RCC 7860 (cell line): ENCODE measurements at regions not wholly inside any gene's neighbourhood (a gene's known extent, or its start where the extent isn't known, plus 50 kb on each side); places are given as distances from the start of the nearest gene placed in this dataset.

ENCODE experiments used
- DNase-seq: peaks from one replicate; pipeline ENCODE4 v3.0.0-alpha.2; 2015; ENCODE audit warnings: low spot score
- FAIRE-seq: peaks from 2 replicates; lab custom pipeline; 2012; peaks lifted over from hg19 to GRCh38; lab: Jason Lieb, UNC

DNA sequence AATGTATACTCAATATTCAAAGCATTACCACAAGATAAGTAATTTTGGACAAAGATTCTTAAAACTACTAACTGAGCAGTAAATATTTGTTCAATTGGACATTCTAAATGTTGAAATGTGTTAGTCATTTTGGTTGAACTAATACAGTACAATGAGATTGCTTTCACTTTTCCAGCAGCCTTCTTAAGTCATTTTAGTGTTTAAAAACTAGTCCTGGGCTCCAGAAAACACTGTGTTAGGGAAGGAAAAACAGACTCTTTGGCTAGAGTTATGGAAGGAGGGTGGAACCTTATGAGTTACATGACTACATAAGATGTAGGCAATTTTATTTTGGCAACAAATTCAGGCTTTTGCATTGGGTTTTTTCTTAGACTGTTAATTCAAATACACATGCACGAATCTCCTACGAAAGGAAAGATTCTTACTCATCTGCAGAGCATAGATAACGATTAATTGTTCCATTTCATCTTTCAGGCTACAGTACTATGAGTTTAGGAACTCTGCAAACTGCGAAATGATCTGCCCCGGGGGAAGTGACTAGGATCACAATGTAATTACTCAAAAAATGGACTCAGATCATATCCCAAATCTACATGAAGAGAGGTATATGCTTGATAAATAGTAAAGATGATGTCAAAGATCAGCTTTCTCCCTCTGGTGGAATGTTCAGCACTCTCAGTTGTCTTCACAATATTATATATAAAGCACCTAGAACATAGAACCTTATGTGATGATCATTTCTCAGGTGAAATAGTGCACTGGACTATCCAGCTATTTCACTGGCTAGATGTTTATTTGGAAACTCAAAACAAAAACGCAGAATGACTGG lies 492.8 kb upstream of the MDFIC2 start:
- DNase-seq (peak; percentile 15), FAIRE-seq (no peak)

DNA sequence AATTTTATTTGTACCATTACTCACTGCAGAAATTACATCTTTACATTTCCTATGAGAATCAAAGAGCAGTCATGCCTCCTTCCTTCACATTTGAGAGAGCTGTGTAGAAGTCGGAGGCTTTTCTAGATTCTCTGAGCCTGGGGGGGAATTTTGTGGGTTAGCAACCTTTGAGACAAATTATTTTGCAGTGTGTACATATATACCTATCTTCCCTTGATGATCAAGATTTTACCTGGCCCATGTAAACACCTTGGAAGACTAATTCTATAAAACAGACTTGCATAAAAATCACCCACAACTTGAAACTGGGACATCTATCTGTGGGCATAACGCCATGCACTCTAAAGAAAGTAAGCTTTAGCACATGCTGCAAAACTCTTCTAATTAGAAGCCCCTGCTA lies 491.5 kb upstream of the MDFIC2 start:
- FAIRE-seq (no peak), DNase-seq (no peak)

DNA sequence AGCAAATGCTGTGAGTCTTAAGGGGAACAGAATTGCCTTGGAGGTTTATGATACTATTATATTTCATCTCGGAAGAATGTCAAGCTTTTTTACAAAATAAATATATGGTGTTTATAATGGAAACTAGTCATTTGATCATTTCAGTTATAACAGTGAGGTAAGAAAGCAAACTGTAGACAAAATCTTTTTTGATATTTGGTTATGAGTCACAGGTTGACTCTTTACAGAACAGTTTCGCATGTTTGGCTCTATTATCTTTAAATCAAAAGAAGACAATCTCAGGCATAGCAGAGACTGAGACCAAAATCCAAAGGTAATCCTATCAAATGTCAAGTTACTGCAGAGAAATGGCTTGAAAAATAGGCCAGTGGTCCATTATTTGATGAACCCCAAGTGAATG lies 490.9 kb upstream of the MDFIC2 start:
- DNase-seq (no peak), FAIRE-seq (no peak)

DNA sequence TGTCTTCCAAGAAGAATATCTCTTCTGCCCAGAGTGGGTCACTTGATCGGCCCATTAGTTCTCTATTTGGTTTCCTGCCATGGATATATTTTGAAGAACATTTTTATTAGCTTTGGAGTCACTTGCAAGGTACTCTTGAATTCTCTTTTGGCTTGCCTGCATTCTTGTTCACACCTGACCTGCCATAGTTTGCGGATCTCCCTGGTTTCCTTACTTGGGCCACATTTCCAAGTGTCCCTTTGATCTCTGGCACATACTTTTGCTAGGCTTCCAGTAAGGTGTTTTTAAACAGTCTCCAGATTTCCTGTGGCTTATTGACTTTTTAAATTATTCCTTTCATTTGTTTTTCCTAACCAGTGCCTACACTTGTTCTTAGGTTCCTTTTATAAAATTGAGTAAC lies 488.5 kb upstream of the MDFIC2 start:
- FAIRE-seq, result no peak
- no peak for DNase-seq

DNA sequence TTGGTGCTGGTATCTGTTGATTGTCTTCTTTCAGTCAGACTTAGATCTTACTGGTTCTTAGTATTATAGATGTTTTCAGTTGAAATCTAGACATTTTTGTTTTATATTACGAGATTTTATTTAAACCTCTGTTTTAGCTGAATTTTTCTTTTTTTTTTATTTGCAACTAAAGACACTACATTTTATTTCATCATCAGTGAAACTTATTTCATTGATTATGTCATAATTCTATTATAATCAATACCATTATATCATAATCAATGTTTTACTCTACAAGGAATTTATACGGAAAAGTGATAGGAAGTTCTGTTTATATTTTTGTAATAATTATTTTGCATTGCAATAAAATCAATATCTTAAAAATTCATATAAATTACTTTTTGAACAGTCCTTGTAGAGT lies 477.4 kb upstream of the MDFIC2 start:
- DNase-seq, result no peak
- FAIRE-seq, result no peak

DNA sequence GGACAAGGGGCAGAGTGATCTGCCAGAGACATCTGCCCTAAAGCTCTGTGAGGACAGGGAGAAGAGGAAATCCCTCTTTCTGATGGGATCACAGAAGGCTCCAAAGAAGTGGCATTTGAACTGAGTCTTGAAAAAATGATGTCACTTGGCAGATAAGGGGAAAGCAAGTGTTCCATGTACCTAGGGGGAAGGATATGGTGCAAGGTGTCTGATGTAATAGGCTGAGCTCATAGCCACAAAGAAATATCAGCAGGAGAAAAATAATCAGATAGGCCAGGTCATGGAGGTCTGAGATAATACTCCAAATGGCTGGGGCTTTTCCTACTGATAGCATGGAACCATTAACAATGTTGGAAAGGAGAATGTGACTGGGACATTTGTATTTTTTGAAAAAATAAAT lies 468.4 kb upstream of the MDFIC2 start:
- DNase-seq (no peak), FAIRE-seq (no peak)

DNA sequence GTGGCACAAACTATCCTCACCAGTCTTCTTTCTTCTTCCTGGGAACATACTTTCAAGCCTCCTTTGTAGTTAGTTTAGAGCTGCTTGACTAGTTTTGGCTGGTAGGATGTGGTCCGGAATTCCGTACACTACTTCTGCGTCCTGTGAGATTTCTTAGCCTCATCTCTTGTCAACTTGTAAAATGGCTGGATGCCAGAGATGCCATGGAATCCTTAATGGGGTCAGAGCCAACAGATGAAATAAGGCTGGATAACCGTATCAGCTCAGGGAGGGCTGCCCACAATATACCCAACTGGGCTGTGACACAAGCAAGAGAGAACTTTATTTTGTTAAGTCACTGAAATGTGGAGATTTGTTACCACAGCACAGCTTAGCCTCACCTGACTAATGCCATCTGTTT lies 466.9 kb upstream of the MDFIC2 start:
- DNase-seq, result no peak
- no peak for FAIRE-seq

DNA sequence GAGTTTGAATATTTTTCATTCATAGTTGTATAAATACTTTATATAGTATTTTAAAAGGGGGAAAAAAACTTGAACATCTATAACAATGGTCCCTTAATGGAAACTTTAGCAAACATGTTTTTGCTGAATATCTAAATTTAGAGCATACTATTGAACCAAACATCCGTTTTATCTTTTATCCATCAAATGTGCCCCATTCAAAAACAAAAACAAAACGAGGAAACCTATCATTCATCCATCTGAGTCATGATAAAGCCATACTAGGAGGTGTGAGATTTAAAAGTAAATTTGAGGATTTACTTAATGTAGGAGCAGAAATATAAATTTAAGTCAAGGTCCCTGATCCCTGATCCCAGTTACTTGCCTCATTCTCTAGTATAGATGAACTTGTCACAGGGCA lies 463.6 kb upstream of the MDFIC2 start:
- FAIRE-seq (no peak), DNase-seq (no peak)

DNA sequence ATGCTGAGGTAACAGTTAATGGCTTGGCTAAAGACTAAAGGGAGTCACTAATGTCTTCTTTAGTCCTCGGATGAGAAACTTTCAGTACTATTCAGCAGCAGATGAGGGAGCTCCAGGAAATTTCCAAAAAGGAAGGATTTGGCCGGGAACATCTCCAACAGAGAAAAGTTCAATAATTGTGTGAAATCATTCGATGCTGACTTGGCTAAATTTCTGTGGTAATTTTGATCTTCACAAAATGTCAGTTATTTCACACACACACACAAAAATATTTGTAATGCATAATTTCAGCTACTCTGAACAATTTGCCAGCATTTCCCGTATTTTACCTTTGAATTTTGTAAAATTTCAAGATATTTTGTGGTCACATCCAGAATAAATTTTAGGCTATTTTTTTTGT lies 462.8 kb upstream of the MDFIC2 start:
- no peak for FAIRE-seq

DNA sequence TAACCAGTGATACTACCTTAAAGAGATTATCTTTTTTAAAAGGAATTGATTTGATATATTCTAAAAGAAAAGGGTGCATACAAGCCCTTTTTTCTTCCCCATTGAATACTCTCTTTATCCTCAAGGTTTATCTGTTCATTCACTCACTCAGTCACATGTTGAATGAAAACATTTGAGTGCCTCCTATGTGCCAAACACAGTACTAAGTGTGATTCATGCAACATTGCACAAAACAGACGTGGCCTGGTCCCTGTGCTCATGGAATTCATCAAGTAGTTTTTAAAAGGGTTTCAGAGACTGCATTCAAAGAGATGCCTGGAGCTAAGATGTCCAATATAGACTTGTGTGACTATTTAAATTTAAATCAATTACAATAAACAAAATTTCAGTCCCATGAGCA lies 462.2 kb upstream of the MDFIC2 start:
- DNase-seq, result no peak
- FAIRE-seq, result no peak

More for the DNA sequence above, 462.8 kb upstream of the MDFIC2 start:
- no peak for DNase-seq

DNA sequence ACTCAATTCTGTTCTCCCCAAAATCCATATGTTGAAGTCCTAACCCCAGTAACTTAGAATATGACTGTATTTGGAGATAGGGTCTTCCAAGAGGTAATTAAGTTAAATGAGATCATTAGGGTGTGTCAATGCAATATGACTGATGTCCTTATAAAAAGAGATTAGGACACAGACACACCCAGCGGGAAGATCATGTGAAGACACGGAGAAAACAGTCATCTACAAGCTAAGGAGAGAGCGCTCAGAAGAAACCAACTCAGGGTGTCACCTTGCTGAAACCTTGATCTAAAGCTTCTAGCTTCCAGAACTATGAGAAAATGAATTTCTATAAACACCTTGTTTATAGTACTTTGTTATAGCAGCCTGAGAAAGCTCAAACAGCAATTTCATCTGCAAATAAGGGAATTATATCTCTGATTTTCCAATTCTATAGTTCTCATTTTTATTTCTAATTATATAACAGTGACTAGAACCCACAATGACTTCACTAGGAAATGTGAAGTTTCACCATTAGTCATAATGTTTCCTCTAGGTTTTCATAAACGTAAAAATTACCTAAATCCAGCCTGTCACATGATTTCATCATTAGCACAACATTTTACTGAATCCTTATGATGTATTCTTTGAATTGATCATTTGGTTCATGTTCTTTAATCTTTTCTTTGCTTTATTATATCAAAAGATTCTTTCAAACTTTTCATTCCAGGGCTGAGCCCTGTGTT lies 459.1 kb upstream of the MDFIC2 start:
- no peak for DNase-seq
- FAIRE-seq, result no peak

DNA sequence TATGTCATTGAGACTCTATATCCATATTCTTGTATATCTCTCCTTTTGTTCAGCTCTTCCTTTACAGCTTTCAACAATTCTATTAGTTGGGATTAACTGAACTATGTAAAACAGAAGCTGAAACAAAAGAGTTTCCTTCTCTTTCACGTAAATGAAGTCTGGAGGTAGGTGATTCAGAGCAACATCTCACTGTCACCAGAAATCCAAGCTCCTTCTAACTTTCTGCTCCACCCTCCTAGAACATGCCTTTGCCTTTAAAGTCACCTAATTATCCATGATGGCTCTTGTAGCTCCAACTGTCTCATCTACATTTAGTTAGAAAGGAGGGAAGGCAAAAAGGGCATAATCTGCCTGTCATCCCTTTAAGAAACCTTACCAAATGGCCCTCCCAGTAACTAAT lies 458.2 kb upstream of the MDFIC2 start:
- DNase-seq, result no peak
- FAIRE-seq, result no peak

DNA sequence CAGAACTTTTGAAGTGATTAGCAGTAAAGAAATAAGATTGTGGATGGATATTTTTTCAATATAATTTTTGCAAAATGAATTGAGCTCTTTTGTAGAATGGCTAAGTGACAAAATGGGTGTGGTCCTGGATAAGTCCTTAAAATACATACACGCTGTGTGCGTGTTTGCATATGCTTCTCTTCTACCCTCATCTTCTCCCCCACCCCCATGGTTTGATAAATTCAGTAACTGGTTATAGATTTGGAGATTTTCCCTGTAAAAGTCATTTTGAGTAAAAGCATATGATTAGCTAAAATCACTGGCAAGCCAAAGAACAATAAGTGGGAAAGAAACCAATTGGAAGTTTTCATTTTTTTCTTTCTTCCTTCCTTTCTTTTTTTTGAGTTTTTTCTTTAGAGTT lies 453.9 kb upstream of the MDFIC2 start:
- no peak for FAIRE-seq

DNA sequence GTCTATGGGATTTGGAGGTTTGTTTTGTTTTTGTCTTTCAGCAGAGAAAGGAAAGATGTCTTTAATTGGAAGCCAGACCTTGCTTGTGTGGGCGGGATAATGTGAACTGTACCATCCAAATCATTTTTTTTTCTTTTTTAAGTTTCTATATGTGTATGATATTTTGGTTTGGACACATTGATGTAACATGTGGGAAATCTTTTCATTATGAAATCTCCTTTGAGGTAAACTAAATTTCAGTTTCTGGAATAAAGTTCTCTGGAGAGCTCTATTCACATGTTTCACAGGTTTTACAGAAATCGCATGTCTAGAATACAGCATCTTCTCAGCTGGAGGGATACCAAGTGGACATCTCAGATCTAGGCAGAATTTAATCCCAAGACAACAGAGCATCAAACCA lies 451.5 kb upstream of the MDFIC2 start:
- DNase-seq, result no peak
- no peak for FAIRE-seq

More for the DNA sequence above, 453.9 kb upstream of the MDFIC2 start:
- no peak for DNase-seq

DNA sequence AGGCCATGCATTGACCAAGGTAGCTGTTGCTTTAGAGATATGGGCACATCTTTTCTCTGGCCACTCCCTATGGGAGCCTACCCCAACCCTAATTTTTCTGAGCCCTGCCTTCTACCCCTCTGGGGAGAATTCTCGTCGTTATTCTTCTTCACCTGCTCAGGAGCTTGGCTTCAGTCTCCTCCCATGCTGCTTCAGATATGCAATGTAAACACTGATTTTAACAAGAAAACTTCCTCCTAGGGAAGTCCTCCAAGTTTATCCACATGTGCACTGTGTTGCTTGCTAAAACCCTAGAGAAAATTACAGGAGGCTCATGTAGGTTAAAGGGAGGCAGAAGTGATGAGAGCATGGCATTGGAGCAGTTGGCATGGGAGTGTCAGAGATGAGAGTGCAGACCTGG lies 445.2 kb upstream of the MDFIC2 start:
- no peak for FAIRE-seq
- no peak for DNase-seq

DNA sequence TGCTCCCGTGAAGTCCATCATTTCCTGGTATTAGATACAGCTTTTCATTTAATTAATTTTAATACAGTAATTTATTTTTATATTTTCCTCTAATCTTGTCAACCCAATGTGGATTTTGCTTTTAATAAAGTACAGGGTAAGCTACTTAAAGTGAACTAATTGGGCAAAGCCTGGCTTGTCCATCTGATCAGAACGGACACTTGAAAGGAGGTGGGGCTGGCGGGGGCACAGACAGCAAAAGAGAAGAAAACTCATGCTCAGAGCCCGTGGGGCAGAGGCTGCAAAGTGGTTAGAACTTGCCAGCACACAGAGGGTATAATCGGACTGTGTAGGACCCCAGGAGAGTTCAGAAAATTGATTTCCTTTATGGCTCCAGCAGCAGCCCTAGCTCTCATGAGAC lies 443.1 kb upstream of the MDFIC2 start:
- FAIRE-seq (no peak), DNase-seq (no peak)

DNA sequence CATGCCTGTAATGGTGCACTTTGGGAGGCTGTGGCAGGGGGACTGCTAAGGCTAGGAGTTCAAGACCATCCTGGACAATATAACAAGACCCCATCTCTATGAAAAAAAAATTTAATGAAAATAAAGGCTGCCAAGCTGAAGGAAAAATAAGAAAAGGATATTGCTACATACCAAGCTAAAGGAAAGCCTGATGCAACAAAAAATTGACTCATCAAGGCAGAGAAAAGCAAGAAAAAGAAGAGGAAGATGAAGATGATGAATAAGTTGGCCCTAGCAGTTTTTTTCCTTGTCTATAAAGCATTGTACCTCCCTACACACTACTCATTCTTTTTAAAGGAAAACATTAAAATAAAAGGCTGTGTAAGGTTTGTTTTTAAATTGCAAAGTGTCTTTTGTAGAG lies 441.9 kb upstream of the MDFIC2 start:
- DNase-seq (no peak), FAIRE-seq (no peak)

DNA sequence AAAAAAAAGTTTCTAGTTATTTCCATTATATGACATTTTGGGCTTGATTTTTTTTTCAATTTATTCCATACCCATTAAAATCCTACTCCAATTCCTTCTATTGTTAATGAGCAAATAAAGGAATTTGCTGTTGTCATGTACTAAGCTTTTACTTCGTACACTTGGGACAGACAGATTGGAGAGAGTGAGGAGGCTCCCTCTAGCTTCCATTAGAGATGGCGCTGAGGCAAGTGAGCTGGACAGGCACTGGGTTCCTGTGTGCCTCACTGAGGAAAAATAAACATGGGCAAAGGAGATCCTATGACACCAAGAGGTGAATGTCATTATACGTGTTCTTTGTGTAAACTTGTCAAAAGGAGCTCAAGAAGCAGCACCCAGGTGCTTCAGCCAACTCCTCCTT lies 441.1 kb upstream of the MDFIC2 start:
- FAIRE-seq, result no peak

DNA sequence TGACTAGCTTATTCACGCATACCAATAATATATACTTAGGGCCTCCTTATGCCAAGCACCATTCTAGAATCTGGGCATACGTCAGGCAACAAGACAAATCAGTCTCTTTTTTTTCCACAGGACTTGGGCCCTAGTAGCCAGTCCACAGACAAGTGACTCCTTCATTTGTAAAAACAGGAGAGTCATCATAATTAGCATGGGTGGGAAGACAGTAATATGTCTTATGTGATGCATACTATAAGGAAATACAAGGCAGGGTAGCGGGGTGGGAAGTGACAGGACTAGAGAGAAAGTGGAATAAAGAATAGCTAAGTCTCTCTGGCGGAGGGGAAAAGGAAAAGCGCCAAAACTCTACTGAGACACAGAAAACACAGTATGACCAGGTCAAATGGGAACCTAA lies 439.6 kb upstream of the MDFIC2 start:
- FAIRE-seq, result no peak
- DNase-seq, result no peak

More for the DNA sequence above, 441.1 kb upstream of the MDFIC2 start:
- no peak for DNase-seq

DNA sequence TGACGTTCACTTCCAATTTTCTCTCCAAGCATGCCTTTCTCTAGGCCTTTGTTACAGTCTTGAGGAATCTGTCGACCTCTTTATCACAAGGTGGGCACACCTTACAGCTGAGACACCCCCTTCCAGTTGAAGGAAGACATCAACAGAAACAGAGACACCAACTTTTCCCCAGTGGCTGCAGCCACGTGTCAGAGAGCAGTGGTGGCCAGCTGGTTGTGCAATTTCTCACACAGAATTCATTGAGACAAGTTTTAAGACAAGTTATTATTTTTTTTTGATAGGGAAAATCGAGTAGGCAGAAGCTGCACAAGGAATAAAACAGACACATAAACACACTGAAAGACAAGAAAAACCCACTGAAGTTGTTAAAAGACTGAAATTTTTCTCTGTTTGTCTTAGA lies 436.7 kb upstream of the MDFIC2 start:
- DNase-seq (no peak), FAIRE-seq (no peak)

DNA sequence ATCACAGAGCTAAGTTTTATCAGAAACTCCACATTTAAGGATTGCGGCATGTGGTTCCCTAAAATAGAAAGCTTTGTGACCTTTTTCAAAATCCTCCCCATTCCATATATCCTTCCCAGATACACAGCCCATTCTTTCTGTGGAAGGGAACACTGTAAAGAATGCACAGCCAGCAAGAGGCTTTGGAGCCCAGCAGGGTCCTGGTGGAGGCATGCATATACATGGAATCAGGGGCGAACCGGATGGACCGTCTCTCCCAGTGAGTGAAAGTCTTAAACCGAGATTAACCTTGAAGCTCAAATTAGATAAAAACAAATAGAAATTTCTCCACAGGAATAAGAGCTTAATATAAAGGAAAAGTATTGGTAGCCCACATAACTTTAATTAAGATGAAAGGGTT lies 436.2 kb upstream of the MDFIC2 start:
- FAIRE-seq, result no peak

DNA sequence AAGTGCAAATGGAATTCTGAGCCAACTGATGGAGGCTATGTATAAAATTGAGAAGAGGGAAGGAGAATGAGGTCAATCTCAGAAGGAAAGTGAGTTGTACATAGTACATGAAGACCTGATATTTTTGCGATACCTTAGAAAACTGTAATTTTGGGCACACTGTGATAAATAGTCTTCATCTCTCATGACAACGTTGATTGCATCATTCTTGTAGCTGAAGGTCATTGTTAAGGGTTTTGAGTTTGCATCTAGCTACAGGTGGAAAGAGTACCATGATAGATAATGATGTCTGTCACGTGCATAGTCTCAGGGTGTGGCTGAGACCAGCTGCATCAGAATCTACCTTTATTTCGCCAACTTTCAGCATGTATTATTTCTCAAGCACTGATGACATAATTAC lies 435.4 kb upstream of the MDFIC2 start:
- FAIRE-seq, result no peak
- no peak for DNase-seq

More for the DNA sequence above, 436.2 kb upstream of the MDFIC2 start:
- no peak for DNase-seq
